ENCODE measurements at regions not wholly inside any gene's neighbourhood (a gene's known extent, or its start where the extent isn't known, plus 50 kb on each side); places are given as distances from the start of the nearest gene placed in this dataset.

- no peak overlapping the region for H3K27ac Mint-ChIP-seq
- Histone ChIP-seq H4K20me1 (replicated peaks; ENCODE audit: insufficient read depth) (no peaks in the 10 kb centered on the region), H3K4me3 (no peak overlapping the region), H3K36me3 (ENCODE audit: insufficient read depth) (no peaks in the 10 kb centered on the region), H3K4me2 (no peak overlapping the region), H3K27me3 (ENCODE audit: insufficient read depth) (no peaks in the 10 kb centered on the region), H3K4me1 (ENCODE audit: insufficient read depth) (no peaks in the 10 kb centered on the region), H3F3A (replicated peaks; ENCODE audit: low read depth) (no peaks in the 10 kb centered on the region), H3K79me2 (replicated peaks; ENCODE audit: insufficient read depth) (no peaks in the 10 kb centered on the region), H3K27ac (ENCODE audit: low read depth) (no peak overlapping the region), H2AFZ (no peak overlapping the region), H3K9me2 (ENCODE audit: insufficient read depth) (no peaks in the 10 kb centered on the region)
- TF ChIP-seq CREB1 (CRISPR knock-in tag; IDR thresholded peaks at IDR 0.05; ENCODE audit: low read depth) = no peak
- TF ChIP-seq POLR2AphosphoS5 (IDR thresholded peaks at IDR 0.05; ENCODE audit: low read depth) = no peak
- no peak for TF ChIP-seq ZNF462 (CRISPR knock-in tag; IDR thresholded peaks at IDR 0.05)
- no peak for TF ChIP-seq CTCF (conservative IDR thresholded peaks at IDR 0.05; ENCODE audit: low read depth in 2 of 2)
- TF ChIP-seq ZNF331 (CRISPR knock-in tag; IDR thresholded peaks at IDR 0.05; ENCODE audit: low read depth) = no peak
- no peak for TF ChIP-seq REST (IDR thresholded peaks at IDR 0.05; ENCODE audit: unreplicated experiment)
- no peak for TF ChIP-seq ZNF114 (CRISPR knock-in tag; IDR thresholded peaks at IDR 0.05)
- TF ChIP-seq NANOG (IDR thresholded peaks at IDR 0.05; ENCODE audit: borderline replicate concordance) = no peak
- TF ChIP-seq JUNB (IDR thresholded peaks at IDR 0.05; ENCODE audit: unreplicated experiment) = no peak
- TF ChIP-seq ETS1 (IDR thresholded peaks at IDR 0.05) = no peak
- TF ChIP-seq EZH2 (IDR thresholded peaks at IDR 0.05; ENCODE audit: low read depth, unreplicated experiment) = no peak
- no peak for TF ChIP-seq EZH2phosphoT487 (IDR thresholded peaks at IDR 0.05; ENCODE audit: unreplicated experiment)
- TF ChIP-seq STAT1 (IDR thresholded peaks at IDR 0.05; ENCODE audit: unreplicated experiment) = no peak
- no peaks in the 10 kb centered on the region for H3K27me3 Mint-ChIP-seq (ENCODE audit: insufficient read depth, low read depth, poor library complexity)
- peaks cover 86% of the 10 kb centered on the region for H3K9me3 Mint-ChIP-seq
- no peak for DNase-seq (ENCODE audit: low spot score)
- H3K36me3 Mint-ChIP-seq (ENCODE audit: low read depth) = peaks cover 28% of the 10 kb centered on the region
- H3K4me3 Mint-ChIP-seq = no peak overlapping the region
- no peak for ATAC-seq
- no peaks in the 10 kb centered on the region for H3K4me1 Mint-ChIP-seq
These were observed 373.4 kb downstream of the TMEM121 start for GRCh38 chr14:105899657-105900397.
